ENCODE measurements at regions not wholly inside any gene's neighbourhood (a gene's known extent, or its start where the extent isn't known, plus 50 kb on each side); places are given as distances from the start of the nearest gene placed in this dataset.

DNA sequence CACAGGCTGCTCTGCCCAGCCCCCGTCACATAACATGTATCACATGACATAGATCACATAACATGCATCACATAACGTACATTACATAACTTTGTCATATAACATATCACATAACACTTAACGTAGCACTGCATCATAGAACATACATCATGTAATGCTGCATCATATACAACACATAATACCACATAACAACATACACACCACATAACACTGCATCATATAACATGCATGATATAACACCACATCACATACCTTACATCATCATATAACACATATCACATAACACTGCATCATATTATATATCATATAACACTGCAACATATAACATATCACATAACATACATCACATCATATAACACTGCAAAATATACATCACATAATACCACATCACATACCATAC, 83.8 kb downstream of the AXIN2 start:
- no peaks in the 10 kb centered on the region for H4K20me1 ChIP-seq (ENCODE audit: insufficient read depth, low read depth, low read length)
- H3K4me3 ChIP-seq (ENCODE audit: low read length) = no peak overlapping the region
- no peaks in the 10 kb centered on the region for H3K4me1 ChIP-seq (ENCODE audit: low read length)
- H3K27me3 ChIP-seq (ENCODE audit: low read length) = no peaks in the 10 kb centered on the region
- no peaks in the 10 kb centered on the region for H3K9me3 ChIP-seq (ENCODE audit: low read length)
- no peak overlapping the region for H2AFZ ChIP-seq (ENCODE audit: low read length)
- H3K9ac ChIP-seq (ENCODE audit: low read length) = no peak overlapping the region
- no peak overlapping the region for H3K27ac ChIP-seq (ENCODE audit: low read length)
- no peak overlapping the region for H3K4me2 ChIP-seq (ENCODE audit: low read depth, low read length, poor library complexity, severe bottlenecking)
- H3K9me2 ChIP-seq (replicated peaks; ENCODE audit: insufficient read depth, low read length) = no peaks in the 10 kb centered on the region
- H3K36me3 ChIP-seq (ENCODE audit: insufficient read depth, low read length) = no peaks in the 10 kb centered on the region
- H3K79me2 ChIP-seq (ENCODE audit: low read length) = no peaks in the 10 kb centered on the region
- DNase-seq = no peak

DNA sequence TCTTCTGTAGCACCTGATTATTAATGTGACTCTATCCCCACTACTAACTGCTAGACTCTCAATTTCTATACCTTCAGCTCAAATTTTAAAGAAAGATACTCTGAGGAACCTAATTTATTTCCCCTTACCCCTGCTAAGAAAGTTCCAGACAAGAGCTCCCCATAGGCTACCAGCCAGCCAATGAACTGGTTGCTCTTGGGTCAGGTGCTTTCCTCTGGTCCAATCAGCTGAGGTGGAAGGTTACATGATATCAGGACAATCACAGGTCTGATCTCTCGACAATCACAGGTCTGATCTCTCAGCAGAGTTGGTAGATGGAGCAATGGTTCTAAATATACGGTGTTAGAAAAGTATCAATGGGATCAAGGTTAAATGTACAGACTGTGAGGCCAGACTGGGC, 86.8 kb downstream of the AXIN2 start:
- Histone ChIP-seq H3K4me1 (ENCODE audit: low read length) (no peaks in the 10 kb centered on the region), H3K36me3 (ENCODE audit: insufficient read depth, low read length) (no peaks in the 10 kb centered on the region), H3K4me2 (ENCODE audit: low read depth, low read length, poor library complexity, severe bottlenecking) (no peak overlapping the region), H3K4me3 (ENCODE audit: low read length) (no peak overlapping the region), H3K9me2 (replicated peaks; ENCODE audit: insufficient read depth, low read length) (no peaks in the 10 kb centered on the region), H4K20me1 (ENCODE audit: insufficient read depth, low read depth, low read length) (no peaks in the 10 kb centered on the region), H2AFZ (ENCODE audit: low read length) (no peak overlapping the region), H3K27me3 (ENCODE audit: low read length) (no peaks in the 10 kb centered on the region), H3K9me3 (ENCODE audit: low read length) (no peaks in the 10 kb centered on the region), H3K9ac (ENCODE audit: low read length) (no peak overlapping the region), H3K79me2 (ENCODE audit: low read length) (no peaks in the 10 kb centered on the region), H3K27ac (ENCODE audit: low read length) (no peak overlapping the region)
- peak; percentile 61 for DNase-seq

DNA sequence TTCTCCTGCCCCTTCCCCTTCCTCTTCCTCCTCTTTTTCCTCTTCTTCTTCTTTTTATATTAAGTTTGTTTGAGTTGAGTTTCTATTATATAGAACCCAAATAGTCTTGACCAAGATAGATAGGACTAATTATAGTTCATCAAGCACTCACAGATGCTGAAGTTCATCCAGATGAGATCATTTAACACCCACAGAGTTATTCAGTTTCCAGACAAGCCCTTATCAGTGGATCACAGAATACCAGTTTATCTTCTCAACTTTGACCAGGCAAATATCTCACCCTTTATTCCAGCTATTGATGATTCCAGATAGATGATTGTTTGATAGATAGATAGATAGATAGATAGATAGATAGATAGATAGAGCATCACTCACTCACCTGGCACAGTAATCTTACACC, 87.5 kb downstream of the AXIN2 start:
- Histone ChIP-seq H3K4me1 (ENCODE audit: low read length) (no peaks in the 10 kb centered on the region), H3K9ac (ENCODE audit: low read length) (no peak overlapping the region), H3K79me2 (ENCODE audit: low read length) (no peaks in the 10 kb centered on the region), H3K9me3 (ENCODE audit: low read length) (no peaks in the 10 kb centered on the region), H4K20me1 (ENCODE audit: insufficient read depth, low read depth, low read length) (no peaks in the 10 kb centered on the region), H3K4me3 (ENCODE audit: low read length) (no peak overlapping the region), H3K9me2 (replicated peaks; ENCODE audit: insufficient read depth, low read length) (no peaks in the 10 kb centered on the region), H3K4me2 (ENCODE audit: low read depth, low read length, poor library complexity, severe bottlenecking) (no peak overlapping the region), H3K27ac (ENCODE audit: low read length) (no peak overlapping the region), H3K27me3 (ENCODE audit: low read length) (no peaks in the 10 kb centered on the region), H2AFZ (ENCODE audit: low read length) (no peak overlapping the region), H3K36me3 (ENCODE audit: insufficient read depth, low read length) (no peaks in the 10 kb centered on the region)
- no peak for DNase-seq

DNA sequence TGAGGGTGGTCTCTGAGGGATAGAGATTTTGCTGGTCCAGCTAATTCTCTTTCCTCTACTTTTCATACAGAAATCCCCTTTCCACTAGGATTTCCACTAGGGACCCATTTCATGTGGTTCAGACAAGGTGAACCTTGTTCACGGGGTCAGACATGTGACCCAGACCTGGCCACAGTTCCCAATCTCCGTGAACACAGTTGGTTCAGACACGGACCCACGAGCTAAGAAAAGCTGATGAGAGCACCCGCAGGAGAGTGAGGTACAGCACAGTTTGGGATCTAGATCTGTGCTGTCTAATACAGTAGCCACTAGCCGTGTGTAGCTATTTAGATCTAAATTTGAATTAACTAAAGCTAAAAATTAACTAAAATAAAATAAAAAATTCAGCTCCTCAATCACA, 88.1 kb downstream of the AXIN2 start:
- H2AFZ ChIP-seq (ENCODE audit: low read length) = no peak overlapping the region
- no peaks in the 10 kb centered on the region for H3K27me3 ChIP-seq (ENCODE audit: low read length)
- H3K9me2 ChIP-seq (replicated peaks; ENCODE audit: insufficient read depth, low read length) = no peaks in the 10 kb centered on the region
- H3K4me3 ChIP-seq (ENCODE audit: low read length) = no peak overlapping the region
- no peaks in the 10 kb centered on the region for H3K36me3 ChIP-seq (ENCODE audit: insufficient read depth, low read length)
- H4K20me1 ChIP-seq (ENCODE audit: insufficient read depth, low read depth, low read length) = no peaks in the 10 kb centered on the region
- H3K9ac ChIP-seq (ENCODE audit: low read length) = no peak overlapping the region
- H3K9me3 ChIP-seq (ENCODE audit: low read length) = no peaks in the 10 kb centered on the region
- no peaks in the 10 kb centered on the region for H3K4me1 ChIP-seq (ENCODE audit: low read length)
- H3K79me2 ChIP-seq (ENCODE audit: low read length) = no peaks in the 10 kb centered on the region
- no peak overlapping the region for H3K27ac ChIP-seq (ENCODE audit: low read length)
- no peak for DNase-seq
- no peak overlapping the region for H3K4me2 ChIP-seq (ENCODE audit: low read depth, low read length, poor library complexity, severe bottlenecking)

DNA sequence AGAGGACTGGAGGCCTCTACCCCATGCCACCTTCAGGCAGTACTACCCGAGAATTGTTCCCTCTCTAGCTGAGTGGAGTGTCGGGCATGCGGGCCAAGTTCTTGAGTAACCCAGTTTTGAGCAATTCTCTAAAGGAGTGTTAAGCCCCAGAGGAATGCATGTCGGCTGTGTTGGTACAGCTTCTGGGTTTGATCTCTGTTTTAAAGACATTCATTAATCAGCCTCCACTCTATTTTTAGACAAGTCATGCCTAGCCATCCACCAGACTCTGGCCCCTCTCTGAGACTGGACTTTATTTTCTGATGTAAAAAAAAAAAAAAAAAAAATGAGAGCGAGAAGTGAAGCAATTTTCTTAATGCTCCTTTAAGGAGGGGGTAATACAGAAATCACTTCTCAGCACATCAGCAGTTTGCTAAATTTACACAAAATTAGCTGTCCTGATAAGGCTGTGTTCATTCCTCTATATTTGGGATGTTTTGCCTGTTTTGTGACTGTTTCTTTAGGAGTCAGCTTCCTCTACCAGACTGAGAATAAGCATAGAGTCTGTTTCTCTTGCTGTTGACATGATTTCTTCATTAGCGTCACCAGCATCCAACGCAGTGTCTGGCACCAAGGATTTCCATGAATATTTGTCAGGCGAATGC, 88.7 kb downstream of the AXIN2 start:
- H3K4me1 ChIP-seq (ENCODE audit: low read length) = no peaks in the 10 kb centered on the region
- H3K79me2 ChIP-seq (ENCODE audit: low read length) = no peaks in the 10 kb centered on the region
- H3K27me3 ChIP-seq (ENCODE audit: low read length) = no peaks in the 10 kb centered on the region
- no peak overlapping the region for H3K27ac ChIP-seq (ENCODE audit: low read length)
- no peak for DNase-seq
- no peaks in the 10 kb centered on the region for H3K9me3 ChIP-seq (ENCODE audit: low read length)
- H3K4me2 ChIP-seq (ENCODE audit: low read depth, low read length, poor library complexity, severe bottlenecking) = no peak overlapping the region
- no peak overlapping the region for H3K4me3 ChIP-seq (ENCODE audit: low read length)
- H4K20me1 ChIP-seq (ENCODE audit: insufficient read depth, low read depth, low read length) = no peaks in the 10 kb centered on the region
- no peaks in the 10 kb centered on the region for H3K36me3 ChIP-seq (ENCODE audit: insufficient read depth, low read length)
- H2AFZ ChIP-seq (ENCODE audit: low read length) = no peak overlapping the region
- no peak overlapping the region for H3K9ac ChIP-seq (ENCODE audit: low read length)
- H3K9me2 ChIP-seq (replicated peaks; ENCODE audit: insufficient read depth, low read length) = no peaks in the 10 kb centered on the region

DNA sequence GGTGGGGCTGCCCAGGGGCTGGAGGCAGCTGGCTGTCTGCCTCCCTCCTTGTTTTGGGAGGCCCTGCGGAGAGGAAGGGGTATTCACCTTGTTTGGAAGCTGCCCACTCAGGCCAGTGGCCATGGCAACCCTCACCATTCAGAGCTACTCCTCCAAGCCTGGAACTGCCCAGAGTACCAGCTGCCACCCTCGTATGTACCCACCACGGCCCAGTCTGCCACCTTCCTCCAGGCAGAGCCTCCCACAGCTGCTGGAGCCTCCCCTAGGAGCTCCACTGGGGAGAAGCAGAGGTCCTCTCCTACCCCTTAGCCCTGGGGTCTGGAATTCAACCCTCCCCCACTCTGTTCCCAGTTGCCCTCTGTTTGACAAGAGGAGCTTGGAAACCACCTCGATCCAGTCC, 90.7 kb downstream of the AXIN2 start:
- H3K79me2 ChIP-seq (ENCODE audit: low read length) = no peaks in the 10 kb centered on the region
- H3K9me3 ChIP-seq (ENCODE audit: low read length) = no peaks in the 10 kb centered on the region
- H3K27me3 ChIP-seq (ENCODE audit: low read length) = no peaks in the 10 kb centered on the region
- no peak overlapping the region for H3K4me2 ChIP-seq (ENCODE audit: low read depth, low read length, poor library complexity, severe bottlenecking)
- H3K36me3 ChIP-seq (ENCODE audit: insufficient read depth, low read length) = no peaks in the 10 kb centered on the region
- H3K27ac ChIP-seq (ENCODE audit: low read length) = no peak overlapping the region
- no peaks in the 10 kb centered on the region for H3K4me1 ChIP-seq (ENCODE audit: low read length)
- DNase-seq = no peak
- no peak overlapping the region for H3K9ac ChIP-seq (ENCODE audit: low read length)
- no peak overlapping the region for H2AFZ ChIP-seq (ENCODE audit: low read length)
- no peak overlapping the region for H3K4me3 ChIP-seq (ENCODE audit: low read length)
- no peaks in the 10 kb centered on the region for H3K9me2 ChIP-seq (replicated peaks; ENCODE audit: insufficient read depth, low read length)
- H4K20me1 ChIP-seq (ENCODE audit: insufficient read depth, low read depth, low read length) = no peaks in the 10 kb centered on the region

DNA sequence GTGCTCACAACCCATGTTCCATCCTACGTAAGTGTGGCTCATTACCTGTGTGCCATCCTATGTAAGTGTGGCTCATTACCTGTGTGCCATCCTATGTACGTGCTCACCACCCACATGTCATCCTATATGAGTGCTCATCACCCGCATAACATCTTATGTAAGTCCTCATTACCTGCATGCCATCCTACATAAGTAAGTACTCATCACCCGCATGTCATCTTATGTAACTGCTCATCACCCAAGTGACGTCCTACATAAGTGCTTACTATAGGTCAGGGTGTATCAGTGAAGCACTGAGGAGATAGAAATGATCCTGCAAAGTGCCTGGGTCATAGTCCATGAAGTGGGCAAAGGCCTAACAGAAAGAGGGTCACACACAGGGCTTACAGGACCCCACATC, 93.1 kb downstream of the AXIN2 start:
- no peaks in the 10 kb centered on the region for H3K9me3 ChIP-seq (ENCODE audit: low read length)
- no peak for DNase-seq
- no peaks in the 10 kb centered on the region for H4K20me1 ChIP-seq (ENCODE audit: insufficient read depth, low read depth, low read length)
- H3K9ac ChIP-seq (ENCODE audit: low read length) = no peak overlapping the region
- no peaks in the 10 kb centered on the region for H3K79me2 ChIP-seq (ENCODE audit: low read length)
- no peak overlapping the region for H2AFZ ChIP-seq (ENCODE audit: low read length)
- H3K4me3 ChIP-seq (ENCODE audit: low read length) = no peak overlapping the region
- H3K9me2 ChIP-seq (replicated peaks; ENCODE audit: insufficient read depth, low read length) = no peaks in the 10 kb centered on the region
- no peak overlapping the region for H3K4me2 ChIP-seq (ENCODE audit: low read depth, low read length, poor library complexity, severe bottlenecking)
- H3K27ac ChIP-seq (ENCODE audit: low read length) = no peak overlapping the region
- H3K36me3 ChIP-seq (ENCODE audit: insufficient read depth, low read length) = no peaks in the 10 kb centered on the region
- no peaks in the 10 kb centered on the region for H3K4me1 ChIP-seq (ENCODE audit: low read length)
- no peaks in the 10 kb centered on the region for H3K27me3 ChIP-seq (ENCODE audit: low read length)

DNA sequence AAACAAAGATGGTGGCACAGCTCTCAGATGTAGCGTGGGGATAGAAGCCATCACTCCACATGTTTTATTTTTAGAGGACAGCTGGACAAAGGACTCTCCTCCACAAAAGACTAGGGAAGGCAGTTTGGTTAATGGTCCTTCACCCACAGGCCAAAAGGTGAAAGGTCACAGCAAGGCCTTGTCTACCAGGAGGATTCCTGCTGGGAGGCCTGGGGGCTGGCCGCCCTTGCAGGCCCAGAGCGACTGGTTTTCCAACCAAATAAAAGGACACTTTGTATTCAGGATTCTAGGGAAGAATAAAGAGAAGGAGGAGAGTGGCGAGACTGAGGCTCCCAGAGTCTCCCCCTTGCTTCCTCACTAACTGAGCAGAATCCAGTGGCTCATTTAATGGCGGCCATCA, 94.3 kb downstream of the AXIN2 start:
- Histone ChIP-seq H3K79me2 (ENCODE audit: low read length) (no peaks in the 10 kb centered on the region), H3K36me3 (ENCODE audit: insufficient read depth, low read length) (no peaks in the 10 kb centered on the region), H3K27ac (ENCODE audit: low read length) (no peak overlapping the region), H3K9me2 (replicated peaks; ENCODE audit: insufficient read depth, low read length) (no peaks in the 10 kb centered on the region), H3K4me2 (ENCODE audit: low read depth, low read length, poor library complexity, severe bottlenecking) (no peak overlapping the region), H3K4me1 (ENCODE audit: low read length) (no peaks in the 10 kb centered on the region), H2AFZ (ENCODE audit: low read length) (no peak overlapping the region), H3K4me3 (ENCODE audit: low read length) (no peak overlapping the region), H3K9ac (ENCODE audit: low read length) (no peak overlapping the region), H4K20me1 (ENCODE audit: insufficient read depth, low read depth, low read length) (no peaks in the 10 kb centered on the region), H3K27me3 (ENCODE audit: low read length) (no peaks in the 10 kb centered on the region), H3K9me3 (ENCODE audit: low read length) (no peaks in the 10 kb centered on the region)
- DNase-seq = no peak

DNA sequence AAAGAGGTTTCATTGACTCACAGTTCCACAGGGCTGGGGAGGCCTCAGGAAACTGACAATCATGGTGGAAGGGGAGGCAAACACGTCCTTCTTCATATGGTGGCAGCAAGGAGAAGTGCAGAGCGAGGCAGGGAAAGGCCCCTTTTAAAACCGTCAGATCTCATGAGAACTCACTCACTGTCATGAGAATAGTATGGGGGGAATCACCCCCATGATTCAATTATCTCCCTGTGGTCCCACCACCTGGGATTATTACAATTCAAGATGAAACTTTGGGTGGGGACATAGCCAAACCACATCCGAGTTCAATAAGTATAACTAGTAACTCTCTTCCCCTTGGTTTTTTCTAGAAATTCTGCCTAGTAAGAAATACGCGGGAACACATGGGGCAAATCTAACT, 94.9 kb downstream of the AXIN2 start:
- no peak for DNase-seq

More for the DNA sequence above, 94.9 kb downstream of the AXIN2 start:
- Histone ChIP-seq H3K79me2 (ENCODE audit: low read length) (no peaks in the 10 kb centered on the region), H3K9me3 (ENCODE audit: low read length) (no peaks in the 10 kb centered on the region), H3K4me3 (ENCODE audit: low read length) (no peak overlapping the region), H3K36me3 (ENCODE audit: insufficient read depth, low read length) (no peaks in the 10 kb centered on the region), H3K27me3 (ENCODE audit: low read length) (no peaks in the 10 kb centered on the region), H3K27ac (ENCODE audit: low read length) (no peak overlapping the region), H4K20me1 (ENCODE audit: insufficient read depth, low read depth, low read length) (no peaks in the 10 kb centered on the region), H2AFZ (ENCODE audit: low read length) (no peak overlapping the region), H3K4me1 (ENCODE audit: low read length) (no peaks in the 10 kb centered on the region), H3K9ac (ENCODE audit: low read length) (no peak overlapping the region), H3K9me2 (replicated peaks; ENCODE audit: insufficient read depth, low read length) (no peaks in the 10 kb centered on the region), H3K4me2 (ENCODE audit: low read depth, low read length, poor library complexity, severe bottlenecking) (no peak overlapping the region)
